Skin of body (tissue), 1 donor: ENCODE measurements at regions not wholly inside any gene's neighbourhood (a gene's known extent, or its start where the extent isn't known, plus 50 kb on each side); places are given as distances from the start of the nearest gene placed in this dataset.

ENCODE experiments used
- DNase-seq: peaks from one replicate; lab custom pipeline; 2025; lab: John Stamatoyannopoulos, UW

DNA sequence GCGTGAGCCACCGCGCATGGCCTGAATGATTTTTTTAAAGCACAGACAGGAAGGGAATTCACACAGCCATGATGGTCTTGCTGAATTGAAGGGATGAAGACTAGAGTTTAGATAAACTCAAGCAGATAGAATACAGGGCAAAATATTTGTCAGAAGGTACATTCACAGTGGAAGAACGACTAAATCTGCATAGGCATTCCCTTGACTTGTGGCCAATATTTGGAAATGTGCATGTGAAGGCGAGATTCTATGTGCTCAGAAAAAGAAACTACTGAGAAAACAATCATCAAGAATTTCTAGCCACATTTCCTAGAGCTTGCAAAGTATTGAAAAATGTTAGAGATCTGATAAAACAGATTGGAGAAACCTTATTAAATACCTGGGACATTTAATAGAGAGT lies 1166.2 kb downstream of the DNAJB9 start:
- DNase-seq, result no peak

DNA sequence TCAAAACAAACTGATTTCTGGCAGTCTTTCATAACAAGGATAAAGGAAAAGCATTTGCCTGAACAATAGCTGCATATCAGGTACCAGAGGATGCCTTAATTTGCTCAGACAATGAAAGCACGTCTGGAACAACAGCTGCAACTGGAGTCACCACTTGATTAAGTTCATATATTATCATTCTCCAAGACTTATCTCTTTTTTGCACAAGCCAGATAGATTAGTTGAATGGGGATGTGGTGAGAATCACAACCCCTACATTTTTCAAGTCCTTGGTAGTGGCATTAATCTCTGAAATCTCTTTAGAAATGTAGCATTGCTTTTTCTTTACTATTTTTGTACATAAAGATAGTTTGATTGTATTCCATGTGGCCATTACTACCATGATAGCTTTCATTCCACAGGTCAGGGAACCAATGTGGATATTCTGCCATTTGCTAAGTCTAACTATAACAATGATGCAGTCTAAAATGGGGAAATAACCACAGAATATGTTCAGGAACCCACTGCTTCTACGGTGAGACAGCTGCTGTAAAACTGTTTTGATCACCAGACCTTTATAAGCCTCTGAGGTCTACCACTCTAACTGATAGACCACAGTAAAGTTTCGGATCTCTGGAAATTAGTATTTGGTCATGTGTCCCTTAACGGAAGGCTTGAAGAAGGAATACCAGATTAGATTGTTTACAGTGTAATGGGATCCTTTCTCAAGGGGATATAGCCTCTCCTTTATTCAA lies 1176.2 kb downstream of the DNAJB9 start:
- no peak for DNase-seq

- DNase-seq, result no peak
Observed at GRCh38 chr7:109751241-109751640, 1181.6 kb downstream of the DNAJB9 start.

DNA sequence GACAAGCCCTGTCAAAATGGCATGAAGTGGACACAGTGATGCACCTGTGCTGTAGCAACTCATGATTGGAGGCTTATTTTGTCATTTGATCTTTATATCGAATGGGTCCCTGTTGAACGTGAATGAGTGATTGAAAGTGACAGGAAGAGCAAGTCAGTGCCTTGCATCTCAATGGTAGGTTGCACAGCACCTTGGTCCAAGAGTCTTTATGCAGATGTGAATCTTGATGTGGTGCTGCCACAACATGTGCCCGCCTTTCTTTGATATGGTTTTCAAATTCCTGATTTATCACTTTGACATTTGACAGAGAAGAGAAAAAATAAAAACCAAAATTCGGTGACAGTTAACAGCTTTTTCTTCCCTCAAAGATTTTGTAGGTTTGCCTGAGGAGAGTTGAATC lies 1182.4 kb downstream of the DNAJB9 start:
- DNase-seq, result no peak

GRCh38 chr7:109757713-109758112 lies 1188.0 kb downstream of the DNAJB9 start:
- no peak for DNase-seq

DNA sequence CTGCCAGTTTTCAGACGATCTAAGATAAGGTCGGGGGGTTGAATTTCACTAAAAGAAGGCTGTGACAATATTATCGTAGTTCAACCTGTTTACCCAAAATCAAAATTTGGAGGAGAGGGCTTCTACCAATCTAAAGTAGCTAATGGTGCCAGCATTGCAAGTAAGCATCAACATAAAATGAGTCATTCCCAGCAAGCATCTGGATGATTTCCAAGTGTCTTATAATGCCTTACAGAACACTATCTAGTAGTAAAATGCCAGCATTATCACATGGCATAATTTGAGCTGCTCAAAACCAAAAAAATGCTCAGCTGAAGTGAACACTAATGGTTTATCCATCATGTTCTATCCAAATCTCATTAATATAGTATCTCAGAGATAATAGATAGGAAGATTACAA lies 1193.9 kb downstream of the DNAJB9 start:
- DNase-seq, result no peak

- DNase-seq, result no peak
Observed at GRCh38 chr7:109772161-109772560, 1202.5 kb downstream of the DNAJB9 start.

DNA sequence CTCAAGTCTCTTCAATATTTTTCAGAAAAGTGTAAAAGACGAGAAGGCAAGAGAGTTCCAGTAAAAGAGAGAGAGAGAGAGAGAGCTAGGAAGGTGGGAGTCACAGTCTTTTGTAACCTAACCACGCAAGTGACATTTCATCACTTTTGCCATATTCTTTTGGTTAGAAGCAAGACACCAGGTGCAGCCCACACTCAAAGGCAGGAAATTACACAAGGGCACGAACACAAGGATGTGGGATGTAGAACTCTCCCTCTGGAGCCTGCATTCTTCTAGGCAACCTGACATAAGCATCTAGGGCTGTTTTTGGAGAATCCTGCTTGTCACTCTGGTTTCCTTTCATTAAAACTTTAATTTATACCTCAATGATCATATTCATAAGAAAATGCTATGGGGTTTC lies 1213.1 kb downstream of the DNAJB9 start:
- no peak for DNase-seq

- no peak for DNase-seq
Observed at GRCh38 chr7:109806548-109806947, 1236.9 kb downstream of the DNAJB9 start.

- DNase-seq, result no peak
Observed at GRCh38 chr7:109821156-109821555, 1251.5 kb downstream of the DNAJB9 start.

GRCh38 chr7:109834851-109835250 lies 1256.1 kb upstream of the LRRN3 start:
- DNase-seq, result no peak

DNA sequence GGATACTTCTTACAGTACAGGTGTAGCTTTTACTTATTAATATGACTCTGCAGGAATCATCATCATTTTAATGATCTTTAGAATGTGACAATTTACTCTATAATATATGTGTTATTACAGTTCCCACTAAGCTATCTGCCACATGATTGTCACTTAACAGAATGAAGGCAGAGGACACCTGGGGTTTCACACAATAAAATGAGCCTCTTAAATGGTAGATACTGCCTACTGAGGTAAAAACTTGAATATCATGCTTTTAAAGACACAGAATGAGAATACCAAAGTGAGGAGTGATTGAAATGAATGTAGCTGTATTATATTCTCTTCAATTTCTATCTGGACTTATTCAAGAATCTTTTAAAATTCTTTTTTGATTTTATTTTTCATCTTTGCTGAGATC lies 1255.3 kb upstream of the LRRN3 start:
- DNase-seq, result no peak

DNA sequence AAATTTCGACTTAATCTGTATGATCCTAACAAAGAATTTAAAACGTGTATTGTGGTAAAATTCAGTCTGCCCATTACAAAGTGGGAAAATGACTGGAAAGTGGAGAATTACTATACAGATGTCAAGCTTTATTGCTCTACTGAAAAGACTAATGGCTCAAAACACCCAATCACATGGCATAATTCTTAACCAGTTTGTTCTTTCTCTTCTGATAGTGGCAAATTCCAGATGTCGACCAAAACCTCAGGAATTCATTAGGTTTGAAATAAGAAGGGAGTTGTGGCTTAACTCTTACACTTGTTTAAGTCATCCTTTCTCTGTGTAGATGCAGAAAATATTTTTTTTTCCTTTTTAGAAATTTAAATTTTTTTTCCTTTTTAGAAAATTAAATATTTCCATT lies 1254.9 kb upstream of the LRRN3 start:
- no peak for DNase-seq

- no peak for DNase-seq
Observed at GRCh38 chr7:109842386-109842785, 1248.5 kb upstream of the LRRN3 start.

GRCh38 chr7:109844362-109844761 lies 1246.6 kb upstream of the LRRN3 start:
- DNase-seq, result no peak

GRCh38 chr7:109864230-109864629 lies 1226.7 kb upstream of the LRRN3 start:
- no peak for DNase-seq

DNA sequence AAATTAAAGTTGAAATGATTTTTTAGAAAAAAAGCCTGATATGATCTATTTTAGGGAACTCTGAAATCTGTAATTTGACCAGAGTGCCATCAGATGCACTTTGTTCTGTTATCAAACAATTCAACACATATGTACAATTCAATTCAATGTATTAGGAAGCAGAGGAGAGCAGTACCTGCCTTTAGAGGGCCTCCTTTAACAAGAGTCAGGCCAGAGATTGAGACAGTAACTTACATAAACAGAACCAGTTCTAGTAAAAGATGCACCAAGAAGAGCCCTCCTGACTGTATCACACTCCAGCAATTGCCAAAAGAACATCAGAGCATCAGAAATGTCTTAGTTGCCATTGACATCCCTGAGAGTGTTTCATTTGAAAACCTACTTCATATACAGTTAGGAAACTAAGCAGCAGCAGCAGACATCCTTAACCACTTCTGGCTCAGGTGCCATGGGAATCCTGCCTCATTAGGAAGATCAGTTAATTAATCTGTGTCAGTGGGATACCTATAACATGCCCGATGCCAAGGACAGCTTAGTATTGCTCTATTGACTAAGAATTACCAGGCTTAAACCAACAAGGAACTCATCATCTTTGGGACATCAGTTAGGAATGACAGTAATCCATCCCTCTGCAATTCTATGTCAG lies 1222.6 kb upstream of the LRRN3 start:
- DNase-seq, result no peak

- no peak for DNase-seq
Observed at GRCh38 chr7:109873296-109873695, 1217.6 kb upstream of the LRRN3 start.

GRCh38 chr7:109879287-109879828 lies 1211.6 kb upstream of the LRRN3 start:
- DNase-seq, result no peak

DNA sequence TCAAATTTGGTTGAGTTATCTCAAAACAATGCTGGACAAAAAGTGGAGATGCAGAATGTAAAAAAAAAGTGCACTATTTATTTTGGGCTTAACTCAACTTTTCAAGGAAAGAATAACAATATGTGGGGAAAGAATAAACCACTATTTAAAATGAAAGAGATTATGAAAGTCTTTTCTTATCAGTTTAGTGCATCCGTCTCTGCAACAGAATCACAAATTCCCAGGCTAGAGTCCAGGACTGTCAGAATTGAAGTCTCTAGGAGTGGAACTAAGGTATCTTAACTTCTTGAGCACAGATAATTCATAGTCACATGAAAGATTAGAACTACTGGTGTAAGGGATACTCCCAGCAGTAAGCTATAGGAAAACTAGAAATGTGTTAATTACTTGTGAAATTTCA lies 1200.3 kb upstream of the LRRN3 start:
- DNase-seq, result no peak

GRCh38 chr7:109893231-109893630 lies 1197.7 kb upstream of the LRRN3 start:
- DNase-seq, result no peak

DNA sequence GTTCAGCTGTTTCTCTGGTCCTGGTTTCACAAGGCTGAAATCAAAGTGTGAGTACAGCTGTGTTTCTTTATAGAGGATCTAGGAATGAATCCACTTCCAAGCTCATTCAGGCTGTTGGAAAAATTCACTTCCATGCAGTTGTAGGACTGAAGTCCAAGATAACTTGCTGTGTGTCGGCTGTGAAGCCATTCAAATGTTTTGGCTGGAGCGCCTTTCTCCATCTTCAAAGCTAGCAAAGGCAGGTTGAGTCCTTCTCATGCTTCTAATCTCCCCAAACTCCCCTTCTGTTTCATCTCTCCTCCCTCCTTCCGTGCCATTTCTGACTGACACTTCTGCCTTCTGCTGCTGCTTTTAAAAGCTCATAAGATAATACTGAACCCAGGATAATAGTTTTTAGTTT lies 1195.4 kb upstream of the LRRN3 start:
- DNase-seq, result no peak

DNA sequence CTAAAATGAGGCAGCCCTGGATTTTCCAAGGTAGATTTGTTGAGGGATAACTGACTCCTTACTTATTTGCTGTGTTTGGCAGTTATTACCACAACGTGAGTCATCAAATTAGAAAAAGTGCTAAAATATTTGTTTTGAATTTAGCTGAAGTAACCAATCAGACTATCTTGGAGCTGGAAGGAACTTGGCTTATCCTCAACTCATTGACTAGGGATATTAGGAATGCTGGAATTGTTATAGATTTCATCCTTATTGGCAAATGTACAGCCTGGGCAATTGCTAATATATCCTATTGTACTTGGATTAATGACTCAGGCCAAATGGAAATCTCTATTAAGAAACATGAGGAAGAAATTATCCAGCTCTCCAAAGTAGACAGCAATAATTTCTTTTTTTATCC lies 1189.0 kb upstream of the LRRN3 start:
- peak; percentile 67 for DNase-seq
